GM21576 (cell line): ENCODE measurements at regions not wholly inside any gene's neighbourhood (a gene's known extent, or its start where the extent isn't known, plus 50 kb on each side); places are given as distances from the start of the nearest gene placed in this dataset.
"Not testable (repeated sequence)": the region's sequence is repeated elsewhere in the genome, so short reads cannot be mapped to it uniquely, and the experiment has no call there.

Experiments used
- ATAC-seq: cut with Tn5 transposase; IDR thresholded peaks from one replicate; pipeline ENCODE4 v1.9.1; 2021; ENCODE audit warnings: mild to moderate bottlenecking, moderate library complexity; ENCODE audit not compliant: unreplicated experiment

DNA sequence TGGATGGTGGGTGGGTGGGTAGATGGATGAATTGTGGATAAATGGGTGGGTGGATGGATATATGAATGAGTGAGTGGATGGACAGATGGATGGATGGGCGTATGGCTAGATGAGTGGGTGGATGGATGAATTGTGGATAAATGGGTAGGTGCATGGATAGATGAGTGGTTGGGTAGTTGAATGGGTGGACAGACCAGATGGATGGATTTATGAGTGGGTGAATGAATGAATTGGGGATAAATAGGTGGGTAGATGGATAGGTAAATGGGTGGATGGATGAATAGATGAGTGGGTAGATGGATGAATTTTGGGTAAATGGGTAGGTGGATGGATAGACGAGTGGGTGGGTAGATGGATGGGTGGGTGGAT, 108.7 kb downstream of the NPIPB11 start:
- ATAC-seq, result not testable (repeated sequence)

DNA sequence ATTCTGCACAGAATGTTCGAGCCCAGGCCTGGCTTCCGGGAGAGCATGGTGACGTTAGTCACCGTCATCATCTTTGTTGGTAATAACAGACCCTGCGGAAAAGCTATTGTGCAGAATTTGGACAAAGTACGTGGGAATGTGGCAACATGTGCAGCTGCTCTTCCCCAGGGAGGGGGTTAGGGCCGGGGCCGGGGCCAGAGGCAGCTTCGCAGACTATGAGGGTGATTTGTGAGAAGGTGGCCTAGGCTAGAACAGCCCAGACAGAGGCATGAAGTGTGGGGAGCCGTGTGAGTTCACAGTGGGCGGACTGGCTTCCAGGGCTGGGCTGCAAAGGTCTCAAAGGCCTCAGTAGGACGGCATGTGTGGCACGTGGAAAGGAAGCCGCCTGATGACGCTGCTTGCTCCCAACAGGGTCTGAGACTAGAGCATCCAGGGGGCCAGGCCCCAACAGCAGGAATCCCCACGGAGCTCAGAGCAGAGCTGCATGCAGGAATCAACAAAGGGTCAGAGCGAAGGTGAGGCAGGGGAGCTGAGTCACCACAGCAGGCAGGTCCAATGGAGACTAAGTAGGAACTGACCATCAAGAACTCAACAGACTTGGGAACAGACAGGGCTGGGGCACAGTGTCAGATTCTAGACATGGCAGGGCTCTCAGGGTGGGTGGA, 109.2 kb downstream of the NPIPB11 start:
- ATAC-seq, result not testable (repeated sequence)

DNA sequence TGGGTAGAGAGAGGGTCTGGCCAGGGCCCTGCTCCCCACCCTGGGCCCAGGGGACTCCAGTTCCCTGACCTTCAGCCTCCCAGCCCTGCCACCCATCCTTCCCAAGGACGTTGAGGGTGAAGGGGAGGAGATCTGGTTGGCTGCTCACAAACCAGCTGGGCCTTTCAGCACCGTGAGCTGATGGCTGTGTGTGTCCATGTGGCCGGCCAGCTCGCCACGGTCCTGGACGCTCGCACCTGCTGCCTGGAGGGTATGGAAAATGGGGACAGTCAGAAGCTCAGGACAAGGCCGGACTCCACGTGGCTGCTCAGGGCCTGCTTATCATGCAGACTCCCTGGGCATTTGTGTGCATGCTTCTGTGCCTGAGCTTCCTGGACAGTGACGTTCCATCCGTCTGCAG, 110.3 kb downstream of the NPIPB11 start:
- not testable (repeated sequence) for ATAC-seq

DNA sequence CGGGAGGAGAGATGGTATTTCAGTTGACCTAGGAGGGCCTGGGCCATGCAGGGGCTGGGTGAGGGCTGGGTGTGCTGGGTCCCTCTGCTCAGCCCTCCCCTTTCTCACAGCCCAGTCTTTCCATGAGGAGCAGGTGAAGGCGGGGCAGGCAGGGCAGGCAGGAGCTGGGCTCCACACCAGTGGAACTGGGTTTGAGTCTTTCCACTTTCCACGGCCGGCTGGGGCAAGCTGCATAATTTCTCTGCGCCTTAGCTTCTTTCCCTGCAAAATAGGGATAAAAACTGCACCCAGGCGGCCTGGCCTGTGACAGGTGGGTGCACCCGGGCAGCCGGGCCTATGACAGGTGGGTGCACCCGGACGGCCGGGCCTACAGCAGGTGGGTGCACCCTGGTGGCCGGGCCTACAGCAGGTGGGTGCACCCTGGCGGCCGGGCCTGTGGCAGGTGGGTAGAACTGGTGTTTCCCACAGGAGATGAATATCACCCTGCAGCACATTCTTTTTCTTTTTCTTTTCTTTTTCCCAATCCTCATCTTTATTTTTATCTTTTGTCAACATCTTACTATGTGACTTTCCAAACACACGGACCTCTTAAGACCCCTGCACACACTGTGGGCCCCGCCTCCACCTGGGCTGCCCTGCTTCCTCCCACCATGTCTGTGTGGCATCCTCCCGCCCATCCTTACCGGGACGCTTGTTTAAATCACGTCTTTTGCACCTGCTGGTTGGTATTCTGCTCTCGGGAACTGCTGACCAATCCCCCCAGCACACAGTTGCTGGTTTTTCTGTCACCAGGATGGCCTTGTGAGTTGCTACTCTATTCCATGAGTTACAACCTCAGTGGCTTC, 111.3 kb downstream of the NPIPB11 start:
- not testable (repeated sequence) for ATAC-seq

DNA sequence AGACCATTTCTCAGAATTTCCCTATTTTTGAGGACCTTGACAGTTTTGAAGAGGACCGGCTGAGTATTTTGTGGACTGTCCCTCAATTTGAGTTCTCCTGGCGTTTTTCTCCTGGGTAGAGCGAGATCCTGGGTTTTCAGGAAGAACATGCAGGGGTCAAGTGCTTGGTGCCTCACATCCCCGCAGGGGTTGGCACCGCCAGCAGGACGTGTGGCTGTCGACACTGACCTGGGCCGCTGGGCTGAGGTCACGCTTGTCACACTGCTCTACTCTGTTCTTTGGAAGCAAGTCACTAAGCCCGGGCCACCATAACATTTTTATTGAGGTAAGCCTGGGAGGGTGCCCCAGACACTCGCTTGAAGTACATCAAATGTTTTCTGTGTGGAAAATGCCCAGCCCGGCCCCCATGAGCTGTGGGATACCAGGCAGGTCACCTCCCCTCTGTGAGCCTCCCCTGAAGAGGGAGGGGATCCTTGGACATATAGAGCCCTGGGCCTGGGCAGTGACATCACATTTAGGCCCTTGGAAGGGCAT, 112.0 kb downstream of the NPIPB11 start:
- ATAC-seq, result not testable (repeated sequence)

DNA sequence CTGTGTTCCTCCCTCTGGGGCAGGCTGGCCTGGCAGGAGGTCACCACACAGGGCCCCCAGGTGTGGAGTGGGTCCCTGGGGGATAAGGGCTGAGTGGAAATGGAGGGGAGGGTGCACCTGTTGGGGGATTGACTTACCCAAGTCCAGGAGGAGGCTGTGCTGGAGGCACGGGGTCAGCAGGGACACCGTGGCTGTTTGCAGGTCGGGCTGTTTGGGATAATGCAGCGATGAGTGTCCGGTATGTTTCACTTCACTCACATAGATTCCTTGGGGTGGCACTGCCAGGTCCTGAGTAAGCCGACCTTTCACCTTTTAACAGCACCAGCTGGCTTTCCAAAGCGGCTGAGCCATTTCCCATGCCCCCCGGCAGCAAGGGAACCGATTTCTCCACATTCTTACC, 113.0 kb downstream of the NPIPB11 start:
- not testable (repeated sequence) for ATAC-seq

DNA sequence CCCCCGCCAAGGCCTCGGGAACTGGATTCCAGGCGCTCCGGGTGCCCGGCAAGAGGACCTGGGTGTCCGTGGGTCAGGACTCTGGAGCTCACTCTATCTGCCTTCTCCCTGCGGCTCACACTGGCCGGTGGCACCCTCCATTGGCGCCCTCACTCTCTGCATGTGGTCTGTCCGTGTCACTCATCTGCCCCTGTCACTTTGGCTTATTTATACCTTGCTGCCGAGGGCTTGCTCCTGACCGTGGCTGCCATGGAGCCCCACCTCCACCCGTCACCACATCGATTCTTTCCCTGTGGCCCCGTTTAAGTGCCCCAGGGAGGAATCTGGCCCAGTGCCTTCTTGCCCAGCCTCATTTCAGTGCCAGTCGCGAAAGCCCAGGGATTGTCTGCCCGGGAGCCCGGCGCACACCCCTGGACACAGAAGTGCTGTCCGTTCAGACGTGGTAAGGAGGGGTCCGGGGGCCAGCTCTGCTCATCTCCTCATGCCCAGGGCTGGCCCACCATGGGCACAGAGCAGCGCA, 113.5 kb downstream of the NPIPB11 start:
- ATAC-seq, result not testable (repeated sequence)

DNA sequence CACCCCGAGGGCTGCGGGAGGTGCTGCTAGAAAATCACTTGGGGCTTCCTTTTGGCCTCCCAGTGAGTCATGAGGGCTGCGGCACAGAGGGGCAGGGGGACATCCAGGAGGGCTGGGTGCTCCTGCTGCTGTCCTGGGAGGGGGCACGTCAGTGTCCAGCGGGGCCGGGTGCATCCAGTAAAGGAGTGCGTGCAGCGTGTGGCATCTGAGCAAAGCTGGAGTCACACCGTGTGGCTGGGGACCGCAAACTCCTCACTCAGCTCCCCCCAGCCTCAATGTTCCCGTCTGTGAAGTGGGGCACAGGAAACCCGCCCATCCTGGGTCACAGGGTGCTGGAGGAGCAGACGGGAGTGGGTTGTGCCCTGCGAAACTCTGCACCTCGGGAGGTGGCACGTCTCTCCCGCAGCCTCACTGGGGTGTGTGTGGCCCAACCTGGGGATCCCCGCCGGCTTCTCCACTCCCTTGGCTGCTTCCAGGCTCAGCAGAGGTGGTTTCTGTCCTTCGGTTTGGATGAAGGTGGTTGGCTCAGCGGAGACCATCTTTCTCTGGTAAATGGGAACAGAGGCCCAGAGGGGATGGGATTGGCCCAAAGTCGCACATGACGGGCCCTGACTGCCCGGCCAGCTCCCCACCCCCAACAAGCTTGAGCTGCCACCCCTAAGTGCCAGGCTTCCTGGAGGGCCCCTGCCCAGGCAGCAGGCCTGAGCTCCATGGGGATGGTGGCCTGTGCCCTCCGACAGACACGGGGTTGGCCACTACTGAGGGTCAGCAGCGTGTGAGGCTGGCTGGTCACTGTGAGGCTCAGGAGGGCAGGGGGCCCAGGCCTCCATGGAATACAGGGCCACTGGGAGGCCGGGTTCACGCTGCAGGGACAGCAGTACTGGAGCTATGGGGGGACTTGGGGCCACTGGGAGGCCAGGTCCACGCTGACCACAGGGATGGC, 114.9 kb downstream of the NPIPB11 start:
- ATAC-seq, result peak; percentile 9

DNA sequence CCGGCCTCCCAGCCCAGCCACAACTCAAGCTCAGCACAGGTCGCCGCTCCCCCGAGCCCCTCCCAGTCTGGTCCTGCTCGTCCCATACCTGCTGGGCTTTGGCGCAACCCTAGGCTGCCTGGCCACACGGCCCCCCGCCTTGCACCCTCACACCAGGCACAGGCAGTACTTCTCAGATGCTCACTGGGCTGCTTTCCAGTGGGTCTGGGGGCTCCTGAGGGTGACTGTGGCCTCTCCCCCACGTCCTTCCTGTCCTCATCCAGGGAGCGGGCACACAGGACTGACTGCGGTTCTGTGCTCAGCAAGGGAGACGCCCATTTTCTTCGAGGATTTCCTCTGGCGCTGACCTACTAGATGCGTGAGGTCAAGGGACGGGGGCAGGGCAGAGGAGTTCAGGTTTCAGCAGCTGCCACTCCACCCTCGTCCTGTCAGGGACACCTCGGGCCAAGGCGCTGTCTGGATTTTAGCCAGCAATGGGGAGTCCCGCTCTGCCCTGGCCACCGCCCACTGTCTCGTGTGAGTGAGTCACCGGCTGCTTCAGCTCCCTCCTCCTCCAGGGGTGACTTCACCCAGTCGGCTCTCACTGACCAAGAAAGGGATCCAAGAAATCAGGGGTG, 115.8 kb downstream of the NPIPB11 start:
- ATAC-seq, result peak; percentile 73

DNA sequence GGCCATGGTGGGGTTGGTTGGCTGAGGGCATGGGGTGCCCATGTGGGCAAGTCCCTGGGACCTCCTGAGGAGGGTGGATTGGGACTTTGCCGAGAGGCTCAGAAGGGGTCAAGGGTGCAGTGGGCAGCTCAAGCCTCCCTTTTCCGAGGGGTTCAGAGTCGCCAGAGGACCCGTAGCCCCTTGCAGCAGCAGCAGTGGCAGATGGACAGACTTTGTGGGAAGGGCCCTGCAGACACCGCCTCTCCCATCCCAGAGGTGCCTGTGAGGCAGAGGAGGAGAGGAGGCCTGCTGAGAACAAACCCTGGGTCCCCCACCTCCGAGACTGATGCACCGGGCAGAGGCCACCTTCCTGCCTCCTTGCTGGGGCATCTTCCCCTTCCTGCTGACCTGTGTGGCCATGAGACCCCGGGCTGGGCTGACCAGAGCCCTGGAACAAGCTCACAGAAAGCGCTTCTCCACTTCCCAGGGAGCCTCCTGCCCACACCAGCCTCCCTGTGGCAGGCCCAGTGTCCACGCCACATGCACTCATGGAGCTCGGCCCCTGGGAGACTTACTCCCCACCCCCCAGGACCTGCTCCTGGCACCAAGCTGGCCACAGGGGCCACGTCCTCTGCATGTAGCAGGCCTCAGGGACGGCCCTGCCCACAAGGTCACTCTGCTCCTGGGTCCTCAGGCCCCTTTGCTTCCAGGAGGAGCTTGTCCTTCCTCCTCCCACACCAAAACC, 116.8 kb downstream of the NPIPB11 start:
- ATAC-seq, result not testable (repeated sequence)

DNA sequence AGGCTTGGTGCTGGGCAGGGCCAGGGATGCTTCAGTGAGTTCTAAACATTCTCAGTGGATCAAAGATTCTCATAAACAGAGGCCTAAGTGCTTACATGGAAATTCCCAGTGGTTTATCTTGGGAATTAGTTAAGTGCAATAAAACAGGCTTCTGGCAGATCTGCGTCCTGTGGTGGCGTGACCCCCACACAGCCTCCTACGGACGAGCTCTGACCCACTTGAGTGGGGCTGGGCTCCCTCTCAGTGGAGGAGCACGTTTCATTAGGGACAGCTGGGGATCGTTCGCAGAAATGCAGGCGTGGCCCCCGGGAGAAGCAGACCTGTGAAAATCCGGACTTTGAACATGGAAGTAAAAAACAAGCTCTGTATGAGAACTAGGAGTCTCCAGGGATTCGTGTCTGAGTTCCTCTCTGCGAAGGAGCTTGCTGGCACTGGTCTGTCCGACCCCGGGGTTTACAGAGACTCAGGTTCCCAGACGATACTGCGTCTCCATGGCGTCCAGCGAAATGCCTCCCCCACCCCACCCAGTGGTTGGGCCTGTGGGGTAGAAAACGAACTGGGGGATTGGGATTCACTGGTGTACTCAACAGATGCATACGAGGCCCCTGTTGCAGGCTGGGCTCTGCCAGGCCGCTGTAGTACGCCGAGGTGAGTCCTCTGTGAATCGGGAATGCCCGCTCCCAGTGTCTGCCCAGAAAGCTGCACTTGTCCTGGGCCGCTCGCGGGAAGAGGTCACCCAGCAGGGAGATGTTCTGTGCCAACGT, 117.6 kb downstream of the NPIPB11 start:
- ATAC-seq, result not testable (repeated sequence)

DNA sequence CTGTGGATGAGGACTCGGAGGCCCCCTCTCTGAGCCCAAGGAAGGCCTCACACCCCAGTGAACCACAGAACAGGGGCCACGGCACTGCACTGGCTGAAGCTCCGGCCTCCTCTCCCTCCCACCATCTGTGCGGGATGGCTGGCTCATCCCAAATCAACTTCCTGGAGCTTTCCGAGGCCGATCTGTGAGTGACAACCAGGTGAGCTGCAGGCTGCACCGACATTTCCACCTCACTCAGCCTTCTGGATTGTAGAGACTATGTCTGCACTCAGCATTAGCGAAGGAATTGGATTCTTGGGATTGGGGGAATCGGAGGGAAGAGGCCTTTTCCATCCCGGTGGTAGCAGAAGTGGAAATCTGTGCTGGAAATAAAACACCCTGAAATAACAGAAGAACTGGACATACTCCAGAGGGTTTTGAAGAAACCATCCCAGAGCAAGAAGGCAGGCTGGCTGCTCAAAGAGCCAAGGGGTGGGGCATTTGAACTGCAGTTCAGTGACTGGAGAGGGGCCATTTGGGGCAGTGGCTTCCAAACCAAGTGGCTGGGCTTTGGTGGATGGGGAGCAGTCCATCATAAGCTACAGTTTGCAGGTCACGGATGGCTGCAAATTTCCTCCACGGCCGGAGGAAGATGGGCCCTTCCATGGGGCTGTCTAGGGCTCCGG, 118.5 kb downstream of the NPIPB11 start:
- ATAC-seq, result not testable (repeated sequence)

DNA sequence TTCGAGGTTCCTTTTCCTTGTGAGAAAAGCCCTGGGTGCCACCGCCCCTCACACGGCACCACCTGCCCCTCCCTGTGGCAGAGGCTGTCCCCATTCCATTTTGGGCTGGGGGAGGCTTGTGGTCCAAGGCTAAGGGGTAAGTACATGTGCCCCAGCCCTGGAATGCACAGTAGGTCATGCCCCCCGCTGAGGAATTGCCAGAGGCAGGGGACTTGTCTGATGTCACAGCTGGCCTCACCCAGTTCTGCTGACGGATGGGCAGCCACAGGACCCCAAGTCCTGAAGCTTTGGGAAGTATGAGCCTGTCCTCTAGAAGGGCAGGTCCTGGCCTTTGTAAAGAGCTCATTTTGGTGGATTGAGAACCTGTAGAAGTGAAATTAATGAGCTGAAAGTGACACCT, 119.3 kb downstream of the NPIPB11 start:
- not testable (repeated sequence) for ATAC-seq

DNA sequence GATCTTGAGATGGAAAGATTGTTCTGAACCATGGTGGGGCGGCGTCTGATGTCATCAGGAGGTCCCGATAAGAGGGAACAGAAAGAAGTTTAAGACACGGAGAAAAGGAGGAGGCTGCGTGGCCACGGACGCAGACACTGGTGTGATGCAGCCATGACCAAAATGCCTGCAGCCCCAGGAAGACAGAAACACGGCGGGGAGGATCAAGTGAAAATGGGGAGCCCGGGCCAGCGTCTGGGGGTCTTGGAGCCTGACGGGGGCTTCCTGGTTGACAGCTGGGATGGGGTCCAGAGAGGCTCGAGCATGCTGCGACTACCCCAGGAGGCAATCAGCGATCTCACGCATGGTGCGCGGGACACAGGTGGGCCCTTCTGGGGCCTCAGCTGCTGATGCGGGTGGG, 119.7 kb downstream of the NPIPB11 start:
- not testable (repeated sequence) for ATAC-seq

DNA sequence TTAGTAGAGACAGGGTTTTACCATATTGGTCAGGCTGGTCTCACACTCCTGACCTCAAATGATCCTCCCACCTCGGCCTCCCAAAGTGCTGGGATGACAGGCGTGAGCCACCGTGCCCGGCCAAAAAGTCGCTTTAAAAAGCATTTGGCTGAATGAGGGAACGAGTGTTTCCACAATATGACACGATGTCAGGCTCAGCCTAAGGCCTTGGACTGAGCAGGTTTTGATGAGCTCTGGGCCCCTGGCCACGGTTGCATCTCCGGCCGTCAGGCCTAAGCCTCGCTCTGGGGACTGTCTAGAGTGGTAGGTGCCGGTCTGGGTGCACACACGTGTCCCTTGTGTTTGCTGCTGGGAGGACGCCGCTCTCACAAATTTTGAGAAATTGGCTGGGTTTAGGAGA, 120.3 kb downstream of the NPIPB11 start:
- not testable (repeated sequence) for ATAC-seq

DNA sequence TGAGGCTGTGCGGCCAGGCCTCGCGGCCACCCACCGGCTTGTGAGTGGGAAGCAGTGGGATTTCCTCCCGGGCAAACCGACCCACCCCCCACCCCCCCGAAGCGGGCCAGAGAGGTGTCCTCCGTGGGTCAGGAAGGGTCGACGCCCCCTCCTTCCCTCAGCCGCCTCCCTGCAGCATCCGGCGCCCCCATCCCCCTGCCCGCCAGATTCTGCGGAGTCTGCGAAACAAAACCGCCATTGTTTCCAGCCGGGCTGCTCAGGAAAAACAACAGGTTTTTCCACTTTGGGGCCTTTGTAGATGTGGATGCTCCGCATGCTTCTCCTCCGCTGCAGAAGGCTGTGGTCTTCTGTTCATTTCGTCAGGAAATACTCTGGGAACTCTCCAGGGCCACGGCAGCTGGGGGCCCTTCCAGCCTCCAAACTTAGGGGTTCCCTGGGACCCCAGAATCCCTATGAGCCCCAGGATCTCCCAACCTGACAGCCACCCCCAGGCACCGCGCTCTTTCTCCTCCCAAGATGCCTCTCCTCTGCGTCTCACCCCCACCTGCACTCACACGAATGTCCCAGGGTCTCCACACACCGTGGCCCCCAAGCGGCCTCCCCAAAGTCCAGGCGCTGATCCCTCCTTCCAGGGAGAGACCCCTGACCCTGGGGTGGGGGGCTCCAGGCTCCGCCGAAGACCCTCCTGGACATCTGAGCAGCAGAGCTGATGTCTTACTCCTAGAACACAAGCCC, 121.2 kb downstream of the NPIPB11 start:
- not testable (repeated sequence) for ATAC-seq

DNA sequence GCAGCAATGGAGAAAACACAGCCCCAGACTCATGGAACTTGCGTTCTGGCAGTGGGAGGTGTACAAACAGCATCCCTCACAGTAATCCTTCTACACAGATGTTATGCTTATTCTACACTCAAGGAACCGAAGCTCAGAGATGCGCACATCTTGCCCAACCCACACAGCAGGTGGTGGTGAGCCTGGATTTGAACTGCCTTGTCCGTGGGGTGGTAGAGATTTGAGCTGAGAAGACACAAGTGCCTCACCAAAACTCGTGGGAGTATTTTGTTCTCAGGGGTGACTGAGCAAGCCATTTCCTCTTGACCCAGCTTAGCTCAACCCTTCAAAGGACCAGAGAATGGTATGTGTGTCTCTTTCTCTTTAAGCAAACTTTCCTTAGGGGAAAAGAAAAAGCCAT, 121.8 kb downstream of the NPIPB11 start:
- not testable (repeated sequence) for ATAC-seq

DNA sequence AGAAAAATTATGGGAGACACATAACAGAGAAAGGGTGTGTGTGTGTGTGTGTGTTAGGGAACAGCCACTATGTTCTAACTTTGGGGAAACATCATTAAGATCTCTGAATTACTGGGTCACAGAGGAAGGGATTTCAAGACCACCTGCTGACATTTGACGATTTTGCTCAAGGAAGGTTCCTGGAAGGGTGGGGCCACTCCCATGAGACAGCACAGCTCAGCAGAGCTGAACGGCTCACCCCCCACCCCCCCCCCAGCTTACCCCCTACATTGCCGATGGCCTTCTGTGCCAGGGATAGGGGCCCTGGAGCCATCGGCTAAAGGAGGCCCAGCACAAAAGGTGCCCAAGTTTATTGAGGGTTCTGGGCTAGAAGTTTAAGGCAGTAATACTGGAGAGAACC, 122.4 kb downstream of the NPIPB11 start:
- ATAC-seq, result not testable (repeated sequence)
